ENCODE measurements at regions not wholly inside any gene's neighbourhood (a gene's known extent, or its start where the extent isn't known, plus 50 kb on each side); places are given as distances from the start of the nearest gene placed in this dataset.

DNA sequence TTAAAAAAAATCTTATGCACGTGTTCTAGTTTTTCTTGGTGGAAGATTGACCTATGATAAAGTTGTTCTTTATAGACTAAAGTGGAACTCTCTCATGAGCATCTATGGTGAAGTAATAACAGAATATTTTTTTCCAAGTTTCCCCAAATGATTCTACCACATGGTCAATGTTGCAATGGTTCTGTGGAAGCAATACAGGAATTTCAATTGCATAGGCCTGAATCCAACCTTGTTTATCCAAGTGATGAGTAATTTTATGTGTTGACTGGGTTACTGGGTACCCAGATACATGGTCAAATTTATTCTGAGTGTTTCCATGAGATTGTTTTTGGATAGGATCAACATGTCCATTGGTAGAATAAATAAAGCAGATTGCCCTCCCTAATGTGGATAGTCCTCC lies 581.5 kb downstream of the MMUT start:
- Histone ChIP-seq H3K4me1 (ENCODE audit: control insufficient read depth, insufficient read depth, low read length) (no peaks in the 10 kb centered on the region), H3K27me3 (replicated peaks in 1 of 2; ENCODE audit: control insufficient read depth in 2 of 2, insufficient read depth in 2 of 2, low read length in 1 of 2) (no peaks in the 10 kb centered on the region), H3K79me2 (ENCODE audit: control insufficient read depth, insufficient read depth, low read length) (no peaks in the 10 kb centered on the region), H3K4me2 (ENCODE audit: control insufficient read depth, insufficient read depth) (no peak overlapping the region), H3K36me3 (ENCODE audit: control insufficient read depth in 2 of 2, insufficient read depth in 2 of 2, low read length in 1 of 2) (no peaks in the 10 kb centered on the region), H3K9ac (ENCODE audit: control insufficient read depth, insufficient read depth, low read length) (no peak overlapping the region), H3K4me3 (no peak overlapping the region), H3K9me3 (replicated peaks; ENCODE audit: control insufficient read depth, insufficient read depth, low read length) (no peaks in the 10 kb centered on the region), H2AFZ (ENCODE audit: control insufficient read depth, low read depth, low read length) (no peak overlapping the region), H3K27ac (ENCODE audit: control insufficient read depth, insufficient read depth) (no peak overlapping the region), H4K20me1 (ENCODE audit: control insufficient read depth, insufficient read depth) (no peaks in the 10 kb centered on the region)
- TF ChIP-seq TCF12 (IDR thresholded peaks at IDR 0.05; ENCODE audit: low read depth, low read length): no peak
- TF ChIP-seq, protein P1, sequence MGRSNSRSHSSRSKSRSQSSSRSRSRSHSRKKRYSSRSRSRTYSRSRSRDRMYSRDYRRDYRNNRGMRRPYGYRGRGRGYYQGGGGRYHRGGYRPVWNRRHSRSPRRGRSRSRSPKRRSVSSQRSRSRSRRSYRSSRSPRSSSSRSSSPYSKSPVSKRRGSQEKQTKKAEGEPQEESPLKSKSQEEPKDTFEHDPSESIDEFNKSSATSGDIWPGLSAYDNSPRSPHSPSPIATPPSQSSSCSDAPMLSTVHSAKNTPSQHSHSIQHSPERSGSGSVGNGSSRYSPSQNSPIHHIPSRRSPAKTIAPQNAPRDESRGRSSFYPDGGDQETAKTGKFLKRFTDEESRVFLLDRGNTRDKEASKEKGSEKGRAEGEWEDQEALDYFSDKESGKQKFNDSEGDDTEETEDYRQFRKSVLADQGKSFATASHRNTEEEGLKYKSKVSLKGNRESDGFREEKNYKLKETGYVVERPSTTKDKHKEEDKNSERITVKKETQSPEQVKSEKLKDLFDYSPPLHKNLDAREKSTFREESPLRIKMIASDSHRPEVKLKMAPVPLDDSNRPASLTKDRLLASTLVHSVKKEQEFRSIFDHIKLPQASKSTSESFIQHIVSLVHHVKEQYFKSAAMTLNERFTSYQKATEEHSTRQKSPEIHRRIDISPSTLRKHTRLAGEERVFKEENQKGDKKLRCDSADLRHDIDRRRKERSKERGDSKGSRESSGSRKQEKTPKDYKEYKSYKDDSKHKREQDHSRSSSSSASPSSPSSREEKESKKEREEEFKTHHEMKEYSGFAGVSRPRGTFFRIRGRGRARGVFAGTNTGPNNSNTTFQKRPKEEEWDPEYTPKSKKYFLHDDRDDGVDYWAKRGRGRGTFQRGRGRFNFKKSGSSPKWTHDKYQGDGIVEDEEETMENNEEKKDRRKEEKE (IDR thresholded peaks at IDR 0.05): no peak
- TF ChIP-seq ZZZ3 (IDR thresholded peaks at IDR 0.05; ENCODE audit: control insufficient read depth, insufficient read length, low read depth): no peak
- no peak for TF ChIP-seq POLR2AphosphoS2 (IDR thresholded peaks at IDR 0.05; ENCODE audit: low read depth, low read length)
- TF ChIP-seq CTCF (IDR thresholded peaks at IDR 0.05 in 2 of 3, conservative IDR thresholded peaks at IDR 0.05 in 1 of 3; ENCODE audit: control insufficient read depth in 2 of 3, extremely low read depth in 1 of 3, insufficient read depth in 1 of 3, low read depth in 3 of 3, low read length in 3 of 3): no peak
- TF ChIP-seq DPF2 (IDR thresholded peaks at IDR 0.05): no peak
- no peak for TF ChIP-seq SMARCA5 (IDR thresholded peaks at IDR 0.05)
- TF ChIP-seq RAD21 (IDR thresholded peaks at IDR 0.05; ENCODE audit: insufficient read depth, low read depth, low read length): no peak
- TF ChIP-seq ZNF24 (IDR thresholded peaks at IDR 0.05): no peak
- no peak for TF ChIP-seq WRNIP1 (IDR thresholded peaks at IDR 0.05; ENCODE audit: borderline replicate concordance, low read depth, low read length)
- TF ChIP-seq, protein P2, sequence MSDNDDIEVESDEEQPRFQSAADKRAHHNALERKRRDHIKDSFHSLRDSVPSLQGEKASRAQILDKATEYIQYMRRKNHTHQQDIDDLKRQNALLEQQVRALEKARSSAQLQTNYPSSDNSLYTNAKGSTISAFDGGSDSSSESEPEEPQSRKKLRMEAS (IDR thresholded peaks at IDR 0.05; ENCODE audit: low read depth, low read length): no peak
- ChIA-PET RAD21 (ENCODE audit: unreplicated experiment) (no interaction called here), CTCF (no interaction called here), POLR2A (no interaction called here), SMC1A (ENCODE audit: uncharacterized antibody, unreplicated experiment) (no interaction called here)
- no peak for DNase-seq (ENCODE audit: low read depth, low spot score)
- 0% methylated on average over 1 of the region's 1 CpG for WGBS (ENCODE audit: insufficient coverage, insufficient replicate concordance, low lambda C conversion rate, missing lambda C conversion rate)
- no TSS peak for BruUV-seq (replicated peaks)
- no peak for FAIRE-seq
- no peak for ATAC-seq
- intact Hi-C loops (cut with micrococcal nuclease; ENCODE audit: unreplicated experiment): no loop called here
- in situ Hi-C loops (cut with MboI): no loop called here

Measured in GM12878 (cell line).